Osteocyte (in vitro differentiated cells): ENCODE measurements at regions not wholly inside any gene's neighbourhood (a gene's known extent, or its start where the extent isn't known, plus 50 kb on each side); places are given as distances from the start of the nearest gene placed in this dataset.

Source experiments
- DNase-seq: peaks from one replicate; pipeline ENCODE4 v3.0.0; 2021; ENCODE audit warnings: mixed read lengths; ENCODE audit not compliant: unreplicated experiment; ENCODE audit errors: extremely low spot score
- H3K27ac Mint-ChIP-seq: one replicate; pipeline ENCODE4 v1.8.0; 2021; ENCODE audit warnings: mild to moderate bottlenecking, mixed read lengths; ENCODE audit not compliant: unreplicated experiment
- H3K27me3 Mint-ChIP-seq: one replicate; pipeline ENCODE4 v1.8.0; 2021; ENCODE audit warnings: mixed read lengths; ENCODE audit not compliant: unreplicated experiment
- H3K36me3 Mint-ChIP-seq: one replicate; pipeline ENCODE4 v1.8.0; 2021; ENCODE audit warnings: mixed read lengths; ENCODE audit not compliant: unreplicated experiment
- H3K4me1 Mint-ChIP-seq: one replicate; pipeline ENCODE4 v1.8.0; 2021; ENCODE audit warnings: mixed read lengths; ENCODE audit not compliant: unreplicated experiment
- H3K4me3 Mint-ChIP-seq: one replicate; pipeline ENCODE4 v1.8.0; 2021; ENCODE audit warnings: mild to moderate bottlenecking, moderate library complexity, mixed read lengths; ENCODE audit not compliant: unreplicated experiment
- H3K9me3 Mint-ChIP-seq: one replicate; pipeline ENCODE4 v1.8.0; 2021; ENCODE audit warnings: mixed read lengths; ENCODE audit not compliant: unreplicated experiment
- CTCF ChIP-seq: fragments of 200-600 bp; sonication (generic); IDR thresholded peaks from 2 replicates; pipeline ENCODE4 v1.5.0; 2021; ENCODE audit warnings: antibody characterized with exemption, mild to moderate bottlenecking, moderate library complexity

GRCh38 chr2:160891353-160891740 is 268.9 kb upstream of the TANK start:
- no peak for DNase-seq
- TF ChIP-seq CTCF: no peak
- no peak overlapping the region for H3K27ac Mint-ChIP-seq
- H3K4me1 Mint-ChIP-seq: no peaks in the 10 kb centered on the region
- no peaks in the 10 kb centered on the region for H3K27me3 Mint-ChIP-seq
- H3K9me3 Mint-ChIP-seq: peaks cover 5% of the 10 kb centered on the region
- H3K36me3 Mint-ChIP-seq: no peaks in the 10 kb centered on the region
- no peak overlapping the region for H3K4me3 Mint-ChIP-seq

- no peak for TF ChIP-seq CTCF
- no peak for DNase-seq
- Mint-ChIP-seq H3K36me3 (no peaks in the 10 kb centered on the region), H3K27me3 (no peaks in the 10 kb centered on the region), H3K4me3 (no peak overlapping the region), H3K4me1 (no peaks in the 10 kb centered on the region), H3K9me3 (peaks cover 5% of the 10 kb centered on the region), H3K27ac (no peak overlapping the region)
Observed at GRCh38 chr2:160892204-160892603, 268.0 kb upstream of the TANK start.

- no peaks in the 10 kb centered on the region for H3K4me1 Mint-ChIP-seq
- no peak overlapping the region for H3K27ac Mint-ChIP-seq
- TF ChIP-seq CTCF: no peak
- H3K4me3 Mint-ChIP-seq: no peak overlapping the region
- no peaks in the 10 kb centered on the region for H3K27me3 Mint-ChIP-seq
- H3K9me3 Mint-ChIP-seq: peaks cover 5% of the 10 kb centered on the region
- H3K36me3 Mint-ChIP-seq: no peaks in the 10 kb centered on the region
- no peak for DNase-seq
Observed at GRCh38 chr2:160893581-160893980, 266.6 kb upstream of the TANK start.

- TF ChIP-seq CTCF: no peak
- H3K4me1 Mint-ChIP-seq: peaks cover 12% of the 10 kb centered on the region
- H3K27ac Mint-ChIP-seq: no peak overlapping the region
- H3K27me3 Mint-ChIP-seq: no peaks in the 10 kb centered on the region
- DNase-seq: no peak
- no peaks in the 10 kb centered on the region for H3K36me3 Mint-ChIP-seq
- peaks cover 5% of the 10 kb centered on the region for H3K9me3 Mint-ChIP-seq
- no peak overlapping the region for H3K4me3 Mint-ChIP-seq
Observed at GRCh38 chr2:160898581-160899307, 261.5 kb upstream of the TANK start.

- no peak for DNase-seq
- Mint-ChIP-seq H3K4me3 (no peak overlapping the region), H3K27me3 (no peaks in the 10 kb centered on the region), H3K36me3 (no peaks in the 10 kb centered on the region), H3K27ac (peak overlapping the region; percentile 74), H3K9me3 (no peaks in the 10 kb centered on the region), H3K4me1 (peaks cover 12% of the 10 kb centered on the region)
- no peak for TF ChIP-seq CTCF
Observed at GRCh38 chr2:160901613-160902012, 258.6 kb upstream of the TANK start.
